ENCODE measurements at regions not wholly inside any gene's neighbourhood (a gene's known extent, or its start where the extent isn't known, plus 50 kb on each side); places are given as distances from the start of the nearest gene placed in this dataset.

- TF ChIP-seq CTCF (conservative IDR thresholded peaks at IDR 0.05; ENCODE audit: low read depth, low read length) (no peak), EZH2 (IDR thresholded peaks at IDR 0.05; ENCODE audit: low read length, unreplicated experiment) (no peak)
Measured at GRCh38 chr22:49183208-49183825, 644.4 kb downstream of the BRD1 start.

Measured in PC-3 (cell line).